HG02759 (cell line): ENCODE measurements at regions not wholly inside any gene's neighbourhood (a gene's known extent, or its start where the extent isn't known, plus 50 kb on each side); places are given as distances from the start of the nearest gene placed in this dataset.

Source experiments
- ATAC-seq: cut with Tn5 transposase; IDR thresholded peaks from one replicate; pipeline ENCODE4 v1.9.1; 2021; ENCODE audit warnings: mild to moderate bottlenecking, moderate library complexity; ENCODE audit not compliant: unreplicated experiment

GRCh38 chr13:22369840-22370239 is 699.0 kb downstream of the FGF9 start:
- ATAC-seq = no peak

GRCh38 chr13:22372261-22372660 is 701.4 kb downstream of the FGF9 start:
- no peak for ATAC-seq

- no peak for ATAC-seq
These were observed 704.3 kb downstream of the FGF9 start for GRCh38 chr13:22375151-22375550.

- no peak for ATAC-seq
These were observed 717.0 kb downstream of the FGF9 start for GRCh38 chr13:22387899-22388298.

GRCh38 chr13:22399801-22400420 is 729.0 kb downstream of the FGF9 start:
- no peak for ATAC-seq

GRCh38 chr13:22402682-22403081 is 731.8 kb downstream of the FGF9 start:
- no peak for ATAC-seq

GRCh38 chr13:22403144-22403543 is 732.3 kb downstream of the FGF9 start:
- no peak for ATAC-seq

GRCh38 chr13:22405891-22406290 is 735.0 kb downstream of the FGF9 start:
- ATAC-seq = no peak

GRCh38 chr13:22412452-22412851 is 741.6 kb downstream of the FGF9 start:
- ATAC-seq = no peak

- ATAC-seq = no peak
These were observed 751.1 kb downstream of the FGF9 start for GRCh38 chr13:22422023-22422422.

GRCh38 chr13:22422712-22423111 is 751.8 kb downstream of the FGF9 start:
- ATAC-seq = no peak

GRCh38 chr13:22423261-22423660 is 752.4 kb downstream of the FGF9 start:
- ATAC-seq = no peak

GRCh38 chr13:22425087-22425486 is 754.2 kb downstream of the FGF9 start:
- no peak for ATAC-seq

- ATAC-seq = no peak
These were observed 753.7 kb upstream of the SGCG start for GRCh38 chr13:22427066-22427465.

- ATAC-seq = no peak
These were observed 753.0 kb upstream of the SGCG start for GRCh38 chr13:22427783-22428182.

GRCh38 chr13:22428188-22428828 is 752.5 kb upstream of the SGCG start:
- no peak for ATAC-seq

GRCh38 chr13:22432690-22433089 is 748.1 kb upstream of the SGCG start:
- no peak for ATAC-seq

GRCh38 chr13:22447132-22447886 is 733.5 kb upstream of the SGCG start:
- ATAC-seq = no peak

GRCh38 chr13:22449251-22449650 is 731.5 kb upstream of the SGCG start:
- ATAC-seq = no peak

- no peak for ATAC-seq
These were observed 729.4 kb upstream of the SGCG start for GRCh38 chr13:22451327-22451741.

- ATAC-seq = no peak
These were observed 726.2 kb upstream of the SGCG start for GRCh38 chr13:22454586-22454985.

GRCh38 chr13:22455036-22455435 is 725.7 kb upstream of the SGCG start:
- ATAC-seq = no peak
